Cerebellar cortex (tissue), 1 donor: ENCODE measurements at regions not wholly inside any gene's neighbourhood (a gene's known extent, or its start where the extent isn't known, plus 50 kb on each side); places are given as distances from the start of the nearest gene placed in this dataset.

Source experiments
- DNase-seq: peaks from one replicate; pipeline ENCODE4 v3.0.0-alpha.2; 2015; ENCODE audit warnings: low spot score

DNA sequence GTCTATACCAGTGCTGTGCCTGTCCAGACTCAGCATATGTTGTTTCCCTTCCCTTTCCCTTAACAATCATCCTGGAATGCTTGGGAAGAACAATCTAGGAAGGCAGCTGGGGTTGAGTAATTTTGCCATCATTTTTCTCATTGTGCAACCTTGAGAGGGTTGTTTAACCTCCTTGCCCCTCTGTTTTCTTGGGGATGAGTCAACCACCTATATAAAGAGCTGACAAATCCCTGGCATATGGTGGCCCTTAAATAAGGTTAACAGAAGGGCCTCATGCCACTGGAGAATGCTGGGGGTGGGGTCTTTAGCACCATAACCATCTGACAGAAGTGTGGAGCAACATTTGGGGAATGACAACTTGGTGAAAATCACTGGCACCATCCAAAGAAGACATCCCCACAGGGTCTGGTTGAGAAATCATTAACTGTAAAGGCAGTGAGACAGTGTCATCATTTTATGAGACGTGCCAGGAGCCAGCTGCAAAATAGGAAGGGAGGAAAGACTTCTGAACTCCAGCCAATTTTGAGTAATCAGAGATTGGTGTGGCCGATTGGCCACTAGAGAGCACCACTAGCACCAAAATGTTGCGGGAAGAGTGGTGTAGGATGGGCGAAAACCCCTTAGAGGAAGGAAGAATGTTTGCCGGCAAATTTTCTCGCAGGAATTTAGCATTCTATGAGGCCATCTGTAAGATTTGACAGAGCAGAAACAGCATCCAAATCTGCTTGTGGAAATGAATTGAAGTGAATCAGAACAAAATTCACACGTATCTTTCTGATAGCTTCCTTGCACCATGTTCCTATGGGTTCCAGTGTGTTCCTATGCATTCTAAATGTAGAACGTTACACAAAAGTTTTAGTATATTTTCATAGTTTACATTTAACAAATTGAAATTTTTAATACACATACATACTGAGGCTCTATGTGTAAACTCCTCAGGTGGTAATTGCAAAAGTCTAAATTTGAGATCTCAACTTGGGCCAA, 113.8 kb downstream of the MSX2 start:
- DNase-seq, result no peak

DNA sequence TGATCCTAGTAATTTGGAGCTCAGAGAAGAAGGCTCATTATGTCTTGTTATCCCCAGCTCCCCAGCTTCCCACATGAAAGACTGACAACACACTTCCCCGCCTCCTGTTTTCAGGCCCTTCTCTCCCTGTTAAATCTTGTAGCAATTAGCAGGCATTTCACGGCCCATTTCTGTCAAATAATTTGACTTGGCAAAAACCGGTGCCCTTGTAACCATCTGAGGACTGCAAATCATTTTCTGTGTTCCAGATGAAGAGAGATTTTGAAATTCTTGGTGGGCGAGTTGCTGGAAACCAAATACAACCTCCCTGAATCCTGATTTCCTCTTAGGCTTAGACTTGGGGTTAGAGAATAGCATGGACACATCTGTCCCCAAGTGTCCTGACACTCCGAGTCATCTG, 109.7 kb downstream of the MSX2 start:
- DNase-seq, result no peak

DNA sequence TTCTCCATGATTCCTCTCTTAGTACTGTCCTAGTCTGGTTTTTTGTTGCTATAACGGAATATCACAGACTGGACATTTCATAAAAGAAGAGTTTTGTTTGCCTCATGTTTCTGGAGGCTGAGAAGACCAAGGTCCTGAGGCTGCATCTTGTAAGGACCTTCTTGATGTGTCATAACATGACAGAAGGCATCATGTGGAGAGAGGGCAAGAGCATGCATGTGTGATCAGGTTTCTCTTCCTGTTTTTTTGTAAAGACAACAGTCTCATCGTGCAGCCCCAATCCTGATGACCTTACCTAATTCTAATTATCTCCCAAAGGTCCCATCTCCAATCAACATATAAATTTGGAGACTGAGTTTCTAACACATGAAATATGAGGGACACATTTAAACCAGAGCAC, 108.4 kb downstream of the MSX2 start:
- no peak for DNase-seq

DNA sequence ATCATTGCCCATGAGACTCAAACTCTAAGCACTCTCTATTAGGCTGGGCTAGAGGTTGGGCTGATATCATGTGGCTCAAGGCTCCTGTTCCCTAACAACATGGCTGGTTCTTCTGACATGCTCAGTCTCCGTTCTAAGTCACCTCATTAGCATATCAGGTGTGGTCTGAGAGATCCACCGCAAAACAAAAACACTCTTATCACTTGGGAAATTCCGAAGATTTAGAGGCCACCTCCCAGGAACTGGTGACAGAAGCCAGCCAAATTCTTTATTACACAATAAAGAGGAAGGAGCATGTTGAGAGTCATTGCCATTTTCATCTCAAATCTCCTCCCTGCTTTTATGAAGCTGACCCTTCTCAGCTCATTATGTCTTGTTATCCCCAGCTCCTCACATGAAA, 107.6 kb downstream of the MSX2 start:
- no peak for DNase-seq

DNA sequence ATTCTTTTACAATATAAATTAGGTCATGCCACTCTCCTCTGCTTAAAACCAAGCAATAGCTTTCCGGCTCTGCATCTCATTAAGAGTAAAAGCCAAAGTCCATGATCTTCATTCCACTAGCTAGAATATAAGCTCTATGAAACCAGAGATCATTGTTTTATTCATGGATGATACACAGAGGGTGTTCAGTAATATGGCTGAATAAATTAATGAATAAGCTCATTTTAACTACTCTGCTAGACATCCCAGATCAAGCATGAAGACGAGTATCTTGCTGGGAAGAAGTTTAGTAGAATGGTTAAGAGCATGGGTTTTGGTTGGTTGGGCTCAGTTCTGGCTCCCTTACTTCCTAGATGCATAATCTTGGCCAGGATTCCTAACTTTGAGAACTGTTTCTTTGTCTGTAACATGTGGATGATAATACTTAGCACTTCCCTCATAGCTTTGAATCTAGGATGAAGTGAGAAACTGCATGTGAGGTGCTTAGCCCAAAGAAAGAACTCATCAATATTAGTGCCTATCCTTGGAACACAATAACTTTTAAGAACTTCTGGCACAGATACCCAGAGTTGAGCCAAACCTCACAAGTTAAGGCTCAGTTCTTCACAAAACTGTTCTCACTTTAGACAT, 106.8 kb downstream of the MSX2 start:
- DNase-seq, result no peak

DNA sequence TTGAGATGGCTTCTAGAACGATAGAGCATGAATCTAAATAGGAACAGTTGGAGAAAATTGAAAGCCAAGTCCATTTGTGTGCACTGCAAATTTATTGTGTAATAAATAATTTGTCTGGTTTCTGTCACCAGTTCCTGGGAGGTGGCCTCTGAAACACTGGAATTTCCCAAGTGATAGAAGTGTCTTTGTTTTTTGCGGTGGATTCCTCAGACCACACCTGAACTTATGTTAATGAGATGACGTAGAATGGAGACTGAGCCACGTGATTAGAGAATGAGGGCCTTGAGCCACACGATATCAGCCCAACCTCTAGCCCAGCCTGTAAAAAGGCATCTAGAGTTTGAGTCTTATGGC, 105.1 kb downstream of the MSX2 start:
- no peak for DNase-seq

- DNase-seq, result no peak
Observed at GRCh38 chr5:174828804-174829510, 104.6 kb downstream of the MSX2 start.

DNA sequence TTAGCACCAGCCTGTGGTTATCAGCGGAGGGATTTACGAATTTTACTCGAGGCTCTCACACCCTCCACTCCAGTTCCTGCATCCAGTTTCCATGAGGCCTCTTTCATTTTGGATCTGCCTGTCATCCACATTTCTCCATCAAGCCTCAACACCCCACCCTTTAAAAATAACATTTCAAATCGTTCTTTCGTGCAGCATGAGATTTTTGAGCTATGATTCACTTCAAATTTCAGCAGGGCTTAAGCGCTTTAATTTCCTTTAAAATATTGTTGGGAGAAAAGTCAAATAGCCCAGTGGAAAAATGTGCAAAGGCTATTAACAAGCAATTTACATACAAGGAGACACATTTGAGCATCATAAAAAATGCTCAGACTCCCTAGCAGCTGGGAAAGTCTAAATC, 103.2 kb downstream of the MSX2 start:
- no peak for DNase-seq

DNA sequence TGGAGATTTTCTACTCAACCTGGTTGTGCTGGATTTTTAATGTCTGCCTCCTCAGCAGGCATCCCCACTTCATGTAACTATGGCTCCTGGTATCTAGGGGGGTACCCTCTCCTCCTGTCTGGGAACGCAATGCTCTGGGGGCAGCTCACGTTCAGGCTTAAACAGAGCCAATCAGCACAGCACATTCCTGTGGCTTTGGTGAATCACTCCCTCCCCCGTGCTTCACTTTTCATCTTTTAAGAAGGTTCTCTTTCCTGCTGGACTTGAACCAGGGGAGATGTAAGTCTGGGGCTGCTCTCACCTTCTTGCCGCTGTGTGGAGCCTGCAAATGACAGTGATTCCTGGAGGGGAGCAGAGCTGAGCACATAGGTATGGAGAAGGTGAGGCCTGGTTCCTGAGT, 101.2 kb downstream of the MSX2 start:
- DNase-seq, result no peak

- DNase-seq, result no peak
Observed at GRCh38 chr5:174818430-174818829, 94.0 kb downstream of the MSX2 start.

GRCh38 chr5:174817610-174818009, 93.2 kb downstream of the MSX2 start:
- no peak for DNase-seq

DNA sequence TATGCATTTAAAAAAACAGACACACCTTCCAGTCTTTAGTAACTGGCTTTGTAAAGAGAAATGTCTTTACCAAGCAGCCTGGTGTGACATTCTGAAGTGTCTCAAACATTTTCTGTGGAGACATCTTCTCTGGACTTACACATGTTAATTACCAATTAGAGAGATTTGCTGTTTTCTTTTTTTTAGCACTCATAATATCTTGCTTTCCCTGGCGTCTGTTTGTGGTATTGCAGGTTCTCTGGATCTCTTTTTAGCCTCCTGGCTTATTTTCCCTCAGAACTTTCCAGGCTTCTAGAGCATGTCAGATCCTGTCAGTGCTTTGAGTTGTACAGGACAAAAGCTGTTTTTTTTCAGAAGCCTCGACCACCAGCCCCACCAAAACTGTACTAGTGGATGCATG, 92.5 kb downstream of the MSX2 start:
- DNase-seq, result no peak

- DNase-seq, result no peak
Observed at GRCh38 chr5:174811438-174811837, 87.1 kb downstream of the MSX2 start.

GRCh38 chr5:174810796-174811195, 86.4 kb downstream of the MSX2 start:
- no peak for DNase-seq

DNA sequence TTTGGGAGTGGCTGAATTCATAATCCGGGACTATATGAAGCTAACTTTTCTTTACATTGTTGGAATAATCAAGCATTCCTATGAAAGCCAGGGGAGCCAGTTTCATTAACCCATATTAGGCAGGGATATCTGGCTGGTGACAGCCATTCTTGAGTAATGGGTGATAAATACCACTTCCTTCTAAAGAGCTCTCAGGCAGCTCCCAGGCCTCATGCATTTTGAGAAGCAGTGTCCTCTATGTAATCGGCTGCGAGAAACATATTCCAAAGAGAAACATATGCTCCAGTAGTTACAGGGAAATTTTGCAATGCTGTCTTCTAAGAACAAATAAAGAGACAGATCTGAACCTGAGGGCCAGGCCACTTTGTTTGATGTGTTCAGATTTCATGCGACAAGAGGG, 83.1 kb downstream of the MSX2 start:
- no peak for DNase-seq

DNA sequence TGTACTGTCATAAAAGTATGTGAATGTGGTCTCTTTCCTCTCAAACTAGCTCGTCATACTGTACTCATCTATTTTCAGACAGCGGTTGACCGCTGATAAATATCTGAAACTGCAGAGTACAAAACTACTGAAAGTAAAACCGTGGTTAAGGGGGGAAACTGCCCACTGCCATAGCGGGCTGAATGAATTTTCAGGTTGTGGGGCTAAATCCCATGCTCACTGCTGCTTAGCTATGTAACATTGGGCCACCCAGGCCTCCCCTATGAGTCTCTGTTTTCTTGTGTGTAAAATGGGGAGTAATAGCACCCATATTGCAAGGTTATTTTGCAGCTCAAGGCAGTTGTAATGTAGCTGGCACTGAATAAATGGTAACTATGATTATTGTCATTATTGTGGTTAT, 82.3 kb downstream of the MSX2 start:
- DNase-seq, result no peak

GRCh38 chr5:174801798-174802197, 77.4 kb downstream of the MSX2 start:
- DNase-seq, result no peak

DNA sequence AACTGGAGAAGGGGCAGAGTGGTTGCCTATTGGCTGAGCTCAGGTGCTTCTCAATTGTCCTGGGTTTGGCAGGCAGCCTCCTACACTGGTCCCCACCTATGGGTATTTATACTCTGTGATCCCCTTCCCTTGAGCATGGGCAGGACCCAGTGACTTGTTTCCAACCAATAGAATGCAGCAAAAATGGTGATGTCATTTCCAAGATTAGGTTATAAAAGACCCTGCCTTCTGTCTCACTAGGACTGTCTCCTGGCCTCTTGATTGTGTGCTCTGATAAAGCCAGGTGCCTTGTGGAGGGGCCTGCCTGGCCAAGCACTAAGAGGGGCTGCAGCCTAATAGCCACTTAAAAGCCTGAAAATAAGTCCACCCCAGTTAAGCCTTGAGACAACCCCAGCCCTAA, 76.1 kb downstream of the MSX2 start:
- DNase-seq, result no peak

- no peak for DNase-seq
Observed at GRCh38 chr5:174799121-174799520, 74.7 kb downstream of the MSX2 start.

GRCh38 chr5:174798551-174798951, 74.2 kb downstream of the MSX2 start:
- no peak for DNase-seq

GRCh38 chr5:174796711-174797192, 72.4 kb downstream of the MSX2 start:
- no peak for DNase-seq

- DNase-seq, result no peak
Observed at GRCh38 chr5:174794931-174795672, 70.7 kb downstream of the MSX2 start.
